ENCODE measurements at regions not wholly inside any gene's neighbourhood (a gene's known extent, or its start where the extent isn't known, plus 50 kb on each side); places are given as distances from the start of the nearest gene placed in this dataset.
A peak's percentile ranks its signal among the peaks of the same experiment; 100 is the strongest.

DNA sequence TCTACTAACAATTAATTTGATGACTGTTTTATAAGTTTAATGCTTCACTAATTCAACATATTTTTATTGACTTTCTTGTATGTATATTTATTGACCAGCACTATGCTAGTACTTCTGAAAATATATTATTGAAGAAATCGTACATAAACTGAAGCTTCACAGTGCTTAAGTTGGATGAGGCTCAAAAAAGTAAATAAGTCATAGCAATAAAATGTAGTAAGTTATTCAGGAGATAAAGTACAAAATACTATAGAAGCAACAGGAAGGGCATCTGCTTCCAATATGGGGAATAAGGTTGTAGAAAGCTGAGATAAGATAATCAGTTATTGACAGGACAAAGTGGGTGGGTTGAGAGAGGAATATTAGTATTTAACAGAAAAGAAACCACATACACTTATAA lies 944.9 kb upstream of the MIR17HG start (continued):
- TF ChIP-seq, protein P1, sequence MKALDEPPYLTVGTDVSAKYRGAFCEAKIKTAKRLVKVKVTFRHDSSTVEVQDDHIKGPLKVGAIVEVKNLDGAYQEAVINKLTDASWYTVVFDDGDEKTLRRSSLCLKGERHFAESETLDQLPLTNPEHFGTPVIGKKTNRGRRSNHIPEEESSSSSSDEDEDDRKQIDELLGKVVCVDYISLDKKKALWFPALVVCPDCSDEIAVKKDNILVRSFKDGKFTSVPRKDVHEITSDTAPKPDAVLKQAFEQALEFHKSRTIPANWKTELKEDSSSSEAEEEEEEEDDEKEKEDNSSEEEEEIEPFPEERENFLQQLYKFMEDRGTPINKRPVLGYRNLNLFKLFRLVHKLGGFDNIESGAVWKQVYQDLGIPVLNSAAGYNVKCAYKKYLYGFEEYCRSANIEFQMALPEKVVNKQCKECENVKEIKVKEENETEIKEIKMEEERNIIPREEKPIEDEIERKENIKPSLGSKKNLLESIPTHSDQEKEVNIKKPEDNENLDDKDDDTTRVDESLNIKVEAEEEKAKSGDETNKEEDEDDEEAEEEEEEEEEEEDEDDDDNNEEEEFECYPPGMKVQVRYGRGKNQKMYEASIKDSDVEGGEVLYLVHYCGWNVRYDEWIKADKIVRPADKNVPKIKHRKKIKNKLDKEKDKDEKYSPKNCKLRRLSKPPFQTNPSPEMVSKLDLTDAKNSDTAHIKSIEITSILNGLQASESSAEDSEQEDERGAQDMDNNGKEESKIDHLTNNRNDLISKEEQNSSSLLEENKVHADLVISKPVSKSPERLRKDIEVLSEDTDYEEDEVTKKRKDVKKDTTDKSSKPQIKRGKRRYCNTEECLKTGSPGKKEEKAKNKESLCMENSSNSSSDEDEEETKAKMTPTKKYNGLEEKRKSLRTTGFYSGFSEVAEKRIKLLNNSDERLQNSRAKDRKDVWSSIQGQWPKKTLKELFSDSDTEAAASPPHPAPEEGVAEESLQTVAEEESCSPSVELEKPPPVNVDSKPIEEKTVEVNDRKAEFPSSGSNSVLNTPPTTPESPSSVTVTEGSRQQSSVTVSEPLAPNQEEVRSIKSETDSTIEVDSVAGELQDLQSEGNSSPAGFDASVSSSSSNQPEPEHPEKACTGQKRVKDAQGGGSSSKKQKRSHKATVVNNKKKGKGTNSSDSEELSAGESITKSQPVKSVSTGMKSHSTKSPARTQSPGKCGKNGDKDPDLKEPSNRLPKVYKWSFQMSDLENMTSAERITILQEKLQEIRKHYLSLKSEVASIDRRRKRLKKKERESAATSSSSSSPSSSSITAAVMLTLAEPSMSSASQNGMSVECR (CRISPR knock-in tag; IDR thresholded peaks at IDR 0.05; ENCODE audit: borderline replicate concordance): no peak
- no peak for TF ChIP-seq CREM (CRISPR knock-in tag; IDR thresholded peaks at IDR 0.05)

DNA sequence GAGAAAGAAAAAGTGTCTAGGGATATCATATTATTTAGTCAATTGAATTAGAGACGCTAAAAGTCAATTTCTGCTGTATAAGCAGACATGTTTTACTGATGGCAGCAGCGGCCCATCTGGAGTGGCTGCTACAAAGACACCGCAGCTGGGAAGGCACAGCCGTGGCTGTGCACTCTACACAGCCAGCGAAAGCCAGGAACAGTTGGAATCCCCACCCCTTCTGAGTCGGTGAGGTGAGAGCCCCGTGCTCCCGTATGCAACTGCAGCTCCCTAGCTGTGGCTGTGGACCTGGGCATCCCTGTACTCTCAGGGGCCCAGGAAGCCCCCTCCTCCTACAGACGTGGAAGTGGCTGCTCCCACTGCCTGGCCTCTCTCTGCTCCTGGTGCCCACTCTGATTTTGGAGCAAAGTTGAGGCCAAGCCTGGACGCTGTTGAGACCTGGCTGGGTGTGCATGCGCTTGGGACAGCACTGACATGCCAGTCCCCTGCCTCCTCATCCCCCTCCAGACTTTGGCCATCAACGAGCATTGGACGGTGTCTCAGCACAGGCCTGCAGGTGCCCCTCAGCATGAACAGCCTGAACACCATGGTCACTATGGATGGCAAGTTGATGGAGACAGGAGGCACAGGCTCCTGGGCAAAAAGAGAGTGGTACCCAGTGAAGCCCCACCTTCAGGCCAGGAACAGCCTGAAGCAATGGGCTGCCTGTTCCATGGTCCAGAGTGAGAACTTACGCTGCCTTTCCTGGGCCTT lies 944.0 kb upstream of the MIR17HG start:
- Mint-ChIP-seq H3K36me3 (peaks cover 22% of the 10 kb centered on the region), H3K9me3 (peaks cover 40% of the 10 kb centered on the region), H3K4me1 (no peaks in the 10 kb centered on the region), H3K27me3 (ENCODE audit: low read depth) (no peaks in the 10 kb centered on the region), H3K27ac (no peak overlapping the region), H3K4me3 (no peak overlapping the region)
- TF ChIP-seq ZNF396 (CRISPR knock-in tag; IDR thresholded peaks at IDR 0.05; ENCODE audit: borderline replicate concordance): no peak
- TF ChIP-seq, protein P2, sequence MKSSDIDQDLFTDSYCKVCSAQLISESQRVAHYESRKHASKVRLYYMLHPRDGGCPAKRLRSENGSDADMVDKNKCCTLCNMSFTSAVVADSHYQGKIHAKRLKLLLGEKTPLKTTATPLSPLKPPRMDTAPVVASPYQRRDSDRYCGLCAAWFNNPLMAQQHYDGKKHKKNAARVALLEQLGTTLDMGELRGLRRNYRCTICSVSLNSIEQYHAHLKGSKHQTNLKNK (CRISPR knock-in tag; IDR thresholded peaks at IDR 0.05): no peak
- TF ChIP-seq, protein P3, sequence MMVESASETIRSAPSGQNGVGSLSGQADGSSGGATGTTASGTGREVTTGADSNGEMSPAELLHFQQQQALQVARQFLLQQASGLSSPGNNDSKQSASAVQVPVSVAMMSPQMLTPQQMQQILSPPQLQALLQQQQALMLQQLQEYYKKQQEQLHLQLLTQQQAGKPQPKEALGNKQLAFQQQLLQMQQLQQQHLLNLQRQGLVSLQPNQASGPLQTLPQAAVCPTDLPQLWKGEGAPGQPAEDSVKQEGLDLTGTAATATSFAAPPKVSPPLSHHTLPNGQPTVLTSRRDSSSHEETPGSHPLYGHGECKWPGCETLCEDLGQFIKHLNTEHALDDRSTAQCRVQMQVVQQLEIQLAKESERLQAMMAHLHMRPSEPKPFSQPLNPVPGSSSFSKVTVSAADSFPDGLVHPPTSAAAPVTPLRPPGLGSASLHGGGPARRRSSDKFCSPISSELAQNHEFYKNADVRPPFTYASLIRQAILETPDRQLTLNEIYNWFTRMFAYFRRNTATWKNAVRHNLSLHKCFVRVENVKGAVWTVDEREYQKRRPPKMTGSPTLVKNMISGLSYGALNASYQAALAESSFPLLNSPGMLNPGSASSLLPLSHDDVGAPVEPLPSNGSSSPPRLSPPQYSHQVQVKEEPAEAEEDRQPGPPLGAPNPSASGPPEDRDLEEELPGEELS (CRISPR knock-in tag; IDR thresholded peaks at IDR 0.05): no peak
- no peak for TF ChIP-seq TEAD4 (CRISPR knock-in tag; IDR thresholded peaks at IDR 0.05)
- TF ChIP-seq, protein P4, sequence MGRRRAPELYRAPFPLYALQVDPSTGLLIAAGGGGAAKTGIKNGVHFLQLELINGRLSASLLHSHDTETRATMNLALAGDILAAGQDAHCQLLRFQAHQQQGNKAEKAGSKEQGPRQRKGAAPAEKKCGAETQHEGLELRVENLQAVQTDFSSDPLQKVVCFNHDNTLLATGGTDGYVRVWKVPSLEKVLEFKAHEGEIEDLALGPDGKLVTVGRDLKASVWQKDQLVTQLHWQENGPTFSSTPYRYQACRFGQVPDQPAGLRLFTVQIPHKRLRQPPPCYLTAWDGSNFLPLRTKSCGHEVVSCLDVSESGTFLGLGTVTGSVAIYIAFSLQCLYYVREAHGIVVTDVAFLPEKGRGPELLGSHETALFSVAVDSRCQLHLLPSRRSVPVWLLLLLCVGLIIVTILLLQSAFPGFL (CRISPR knock-in tag; IDR thresholded peaks at IDR 0.05; ENCODE audit: borderline replicate concordance): no peak
- TF ChIP-seq, protein P5, sequence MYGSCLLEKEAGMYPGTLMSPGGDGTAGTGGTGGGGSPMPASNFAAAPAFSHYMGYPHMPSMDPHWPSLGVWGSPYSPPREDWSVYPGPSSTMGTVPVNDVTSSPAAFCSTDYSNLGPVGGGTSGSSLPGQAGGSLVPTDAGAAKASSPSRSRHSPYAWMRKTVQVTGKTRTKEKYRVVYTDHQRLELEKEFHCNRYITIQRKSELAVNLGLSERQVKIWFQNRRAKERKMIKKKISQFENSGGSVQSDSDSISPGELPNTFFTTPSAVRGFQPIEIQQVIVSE (CRISPR knock-in tag; IDR thresholded peaks at IDR 0.05; ENCODE audit: borderline replicate concordance): no peak
- TF ChIP-seq, protein P6, sequence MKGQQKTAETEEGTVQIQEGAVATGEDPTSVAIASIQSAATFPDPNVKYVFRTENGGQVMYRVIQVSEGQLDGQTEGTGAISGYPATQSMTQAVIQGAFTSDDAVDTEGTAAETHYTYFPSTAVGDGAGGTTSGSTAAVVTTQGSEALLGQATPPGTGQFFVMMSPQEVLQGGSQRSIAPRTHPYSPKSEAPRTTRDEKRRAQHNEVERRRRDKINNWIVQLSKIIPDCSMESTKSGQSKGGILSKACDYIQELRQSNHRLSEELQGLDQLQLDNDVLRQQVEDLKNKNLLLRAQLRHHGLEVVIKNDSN (CRISPR knock-in tag; IDR thresholded peaks at IDR 0.05): no peak
- TF ChIP-seq ZNF232 (CRISPR knock-in tag; IDR thresholded peaks at IDR 0.05): no peak
- no peak for TF ChIP-seq CBFB (CRISPR knock-in tag; IDR thresholded peaks at IDR 0.05; ENCODE audit: low read depth)
- TF ChIP-seq NFATC4 (CRISPR knock-in tag; IDR thresholded peaks at IDR 0.05): no peak
- no peak for TF ChIP-seq PRRX2 (CRISPR knock-in tag; IDR thresholded peaks at IDR 0.05)
- TF ChIP-seq, protein P7, sequence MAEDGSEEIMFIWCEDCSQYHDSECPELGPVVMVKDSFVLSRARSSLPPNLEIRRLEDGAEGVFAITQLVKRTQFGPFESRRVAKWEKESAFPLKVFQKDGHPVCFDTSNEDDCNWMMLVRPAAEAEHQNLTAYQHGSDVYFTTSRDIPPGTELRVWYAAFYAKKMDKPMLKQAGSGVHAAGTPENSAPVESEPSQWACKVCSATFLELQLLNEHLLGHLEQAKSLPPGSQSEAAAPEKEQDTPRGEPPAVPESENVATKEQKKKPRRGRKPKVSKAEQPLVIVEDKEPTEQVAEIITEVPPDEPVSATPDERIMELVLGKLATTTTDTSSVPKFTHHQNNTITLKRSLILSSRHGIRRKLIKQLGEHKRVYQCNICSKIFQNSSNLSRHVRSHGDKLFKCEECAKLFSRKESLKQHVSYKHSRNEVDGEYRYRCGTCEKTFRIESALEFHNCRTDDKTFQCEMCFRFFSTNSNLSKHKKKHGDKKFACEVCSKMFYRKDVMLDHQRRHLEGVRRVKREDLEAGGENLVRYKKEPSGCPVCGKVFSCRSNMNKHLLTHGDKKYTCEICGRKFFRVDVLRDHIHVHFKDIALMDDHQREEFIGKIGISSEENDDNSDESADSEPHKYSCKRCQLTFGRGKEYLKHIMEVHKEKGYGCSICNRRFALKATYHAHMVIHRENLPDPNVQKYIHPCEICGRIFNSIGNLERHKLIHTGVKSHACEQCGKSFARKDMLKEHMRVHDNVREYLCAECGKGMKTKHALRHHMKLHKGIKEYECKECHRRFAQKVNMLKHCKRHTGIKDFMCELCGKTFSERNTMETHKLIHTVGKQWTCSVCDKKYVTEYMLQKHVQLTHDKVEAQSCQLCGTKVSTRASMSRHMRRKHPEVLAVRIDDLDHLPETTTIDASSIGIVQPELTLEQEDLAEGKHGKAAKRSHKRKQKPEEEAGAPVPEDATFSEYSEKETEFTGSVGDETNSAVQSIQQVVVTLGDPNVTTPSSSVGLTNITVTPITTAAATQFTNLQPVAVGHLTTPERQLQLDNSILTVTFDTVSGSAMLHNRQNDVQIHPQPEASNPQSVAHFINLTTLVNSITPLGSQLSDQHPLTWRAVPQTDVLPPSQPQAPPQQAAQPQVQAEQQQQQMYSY (CRISPR knock-in tag; IDR thresholded peaks at IDR 0.05): no peak
- no peak for DNase-seq (ENCODE audit: low spot score)
- ChIA-PET CTCF (no interaction called here), POLR2A (no interaction called here)
- ATAC-seq: peak; percentile 30; the same call in 1 of the 2 replicates
